ENCODE measurements at regions not wholly inside any gene's neighbourhood (a gene's known extent, or its start where the extent isn't known, plus 50 kb on each side); places are given as distances from the start of the nearest gene placed in this dataset.
"Not testable (repeated sequence)": the region's sequence is repeated elsewhere in the genome, so short reads cannot be mapped to it uniquely, and the experiment has no call there.

GRCh38 chr5:91283326-91283725, 99.8 kb downstream of the ARRDC3 start:
- DNase-seq, result no peak

GRCh38 chr5:91282210-91282609, 100.9 kb downstream of the ARRDC3 start:
- no peak for DNase-seq

GRCh38 chr5:91281401-91281800, 101.7 kb downstream of the ARRDC3 start:
- DNase-seq, result no peak

GRCh38 chr5:91280362-91281269, 102.5 kb downstream of the ARRDC3 start:
- DNase-seq, result peak; percentile 46

- DNase-seq, result no peak
Measured at GRCh38 chr5:91277840-91278239, 105.3 kb downstream of the ARRDC3 start.

- DNase-seq, result no peak
Measured at GRCh38 chr5:91277093-91277626, 106.0 kb downstream of the ARRDC3 start.

GRCh38 chr5:91272858-91273257, 110.3 kb downstream of the ARRDC3 start:
- peak; percentile 26 for DNase-seq

GRCh38 chr5:91271999-91272398, 111.1 kb downstream of the ARRDC3 start:
- DNase-seq, result no peak

GRCh38 chr5:91269198-91269597, 113.9 kb downstream of the ARRDC3 start:
- no peak for DNase-seq

GRCh38 chr5:91266184-91266705, 116.9 kb downstream of the ARRDC3 start:
- DNase-seq, result no peak

- no peak for DNase-seq
Measured at GRCh38 chr5:91264311-91265051, 118.6 kb downstream of the ARRDC3 start.

GRCh38 chr5:91263898-91264297, 119.2 kb downstream of the ARRDC3 start:
- no peak for DNase-seq

- DNase-seq, result no peak
Measured at GRCh38 chr5:91257301-91257700, 125.8 kb downstream of the ARRDC3 start.

- no peak for DNase-seq
Measured at GRCh38 chr5:91256142-91256524, 127.0 kb downstream of the ARRDC3 start.

GRCh38 chr5:91255396-91256141, 127.5 kb downstream of the ARRDC3 start:
- DNase-seq, result no peak

GRCh38 chr5:91252916-91253315, 130.2 kb downstream of the ARRDC3 start:
- DNase-seq, result no peak

GRCh38 chr5:91245871-91246270, 137.2 kb downstream of the ARRDC3 start:
- no peak for DNase-seq

GRCh38 chr5:91245074-91245452, 138.1 kb downstream of the ARRDC3 start:
- DNase-seq, result no peak

- no peak for DNase-seq
Measured at GRCh38 chr5:91244380-91245073, 138.6 kb downstream of the ARRDC3 start.

- no peak for DNase-seq
Measured at GRCh38 chr5:91243852-91244251, 139.3 kb downstream of the ARRDC3 start.

GRCh38 chr5:91243286-91243685, 139.8 kb downstream of the ARRDC3 start:
- no peak for DNase-seq

- not testable (repeated sequence) for DNase-seq
Measured at GRCh38 chr5:91241460-91241859, 141.7 kb downstream of the ARRDC3 start.

All from SIG-M5 (cell line).